ENCODE measurements at regions not wholly inside any gene's neighbourhood (a gene's known extent, or its start where the extent isn't known, plus 50 kb on each side); places are given as distances from the start of the nearest gene placed in this dataset.
A peak's percentile ranks its signal among the peaks of the same experiment; 100 is the strongest.

GRCh38 chr14:96638041-96638855, 136.1 kb downstream of the PAPOLA start:
- no peak for ATAC-seq

GRCh38 chr14:96639550-96639949, 137.4 kb downstream of the PAPOLA start:
- DNase-seq (no peak), ATAC-seq (no peak)

More at GRCh38 chr14:96638041-96638855, 136.1 kb downstream of the PAPOLA start:
- no peak for DNase-seq

- no peak for ATAC-seq
Observed at GRCh38 chr14:96648506-96649326, 146.5 kb downstream of the PAPOLA start.

GRCh38 chr14:96649327-96649601, 147.1 kb downstream of the PAPOLA start:
- ATAC-seq = no peak
- no peak for DNase-seq

More at GRCh38 chr14:96648506-96649326, 146.5 kb downstream of the PAPOLA start:
- DNase-seq = no peak

GRCh38 chr14:96653597-96653996, 143.6 kb upstream of the VRK1 start:
- DNase-seq = no peak
- ATAC-seq = no peak

GRCh38 chr14:96658611-96659010, 138.6 kb upstream of the VRK1 start:
- DNase-seq (no peak), ATAC-seq (no peak)

GRCh38 chr14:96660123-96660522, 137.1 kb upstream of the VRK1 start:
- ATAC-seq = no peak

GRCh38 chr14:96660667-96661066, 136.5 kb upstream of the VRK1 start:
- ATAC-seq (no peak), DNase-seq (no peak)

More at GRCh38 chr14:96660123-96660522, 137.1 kb upstream of the VRK1 start:
- no peak for DNase-seq

GRCh38 chr14:96661244-96661969, 135.8 kb upstream of the VRK1 start:
- no peak for DNase-seq
- ATAC-seq = no peak

GRCh38 chr14:96662116-96662970, 134.8 kb upstream of the VRK1 start:
- DNase-seq (no peak), ATAC-seq (no peak)

- ATAC-seq (no peak), DNase-seq (no peak)
Observed at GRCh38 chr14:96663076-96663475, 134.1 kb upstream of the VRK1 start.

- no peak for DNase-seq
Observed at GRCh38 chr14:96663491-96664067, 133.6 kb upstream of the VRK1 start.

GRCh38 chr14:96666088-96666487, 131.1 kb upstream of the VRK1 start:
- DNase-seq (no peak), ATAC-seq (no peak)

More at GRCh38 chr14:96663491-96664067, 133.6 kb upstream of the VRK1 start:
- no peak for ATAC-seq

- no peak for DNase-seq
- ATAC-seq = no peak
Observed at GRCh38 chr14:96670391-96670790, 126.8 kb upstream of the VRK1 start.

- DNase-seq (no peak), ATAC-seq (no peak)
Observed at GRCh38 chr14:96671218-96671617, 126.0 kb upstream of the VRK1 start.

GRCh38 chr14:96673706-96674105, 123.5 kb upstream of the VRK1 start:
- no peak for DNase-seq
- no peak for ATAC-seq

GRCh38 chr14:96674121-96674520, 123.1 kb upstream of the VRK1 start:
- DNase-seq = no peak
- no peak for ATAC-seq

- ATAC-seq (no peak), DNase-seq (no peak)
Observed at GRCh38 chr14:96676166-96676565, 121.0 kb upstream of the VRK1 start.

- no peak for DNase-seq
- no peak for ATAC-seq
Observed at GRCh38 chr14:96681829-96682228, 115.4 kb upstream of the VRK1 start.

- ATAC-seq = no peak
- DNase-seq = no peak
Observed at GRCh38 chr14:96682401-96682800, 114.8 kb upstream of the VRK1 start.

GRCh38 chr14:96683562-96684289, 113.5 kb upstream of the VRK1 start:
- DNase-seq = peak; percentile 4
- ATAC-seq = no peak
